Suppressor macrophage (primary cell): ENCODE measurements at regions not wholly inside any gene's neighbourhood (a gene's known extent, or its start where the extent isn't known, plus 50 kb on each side); places are given as distances from the start of the nearest gene placed in this dataset.
"Not testable (repeated sequence)": the region's sequence is repeated elsewhere in the genome, so short reads cannot be mapped to it uniquely, and the experiment has no call there.

ENCODE experiments used
- DNase-seq, 4 experiments: peaks; one replicate each; pipeline ENCODE4 v3.0.0-alpha.2; 2020 to 2022

DNA sequence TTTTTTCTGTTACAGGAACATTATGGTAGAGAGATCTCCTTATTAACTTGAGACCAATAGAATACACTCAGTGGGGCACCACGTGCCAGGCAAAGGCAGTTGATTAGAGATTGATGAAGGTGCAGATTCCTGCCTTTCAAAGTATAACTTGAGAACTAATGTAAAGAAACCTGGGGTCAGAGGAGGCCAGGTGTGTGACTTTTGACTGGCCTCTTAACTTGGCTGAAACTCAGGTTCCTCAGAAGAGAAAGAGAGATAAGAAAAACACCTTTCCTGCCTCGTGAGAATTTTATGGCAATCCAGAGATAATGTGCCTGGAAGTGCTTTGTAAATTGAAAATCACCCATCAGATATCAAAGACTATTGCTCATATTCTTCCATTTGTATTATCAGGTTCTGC is 110.7 kb upstream of the GZMB start:
- DNase-seq: no peak

DNA sequence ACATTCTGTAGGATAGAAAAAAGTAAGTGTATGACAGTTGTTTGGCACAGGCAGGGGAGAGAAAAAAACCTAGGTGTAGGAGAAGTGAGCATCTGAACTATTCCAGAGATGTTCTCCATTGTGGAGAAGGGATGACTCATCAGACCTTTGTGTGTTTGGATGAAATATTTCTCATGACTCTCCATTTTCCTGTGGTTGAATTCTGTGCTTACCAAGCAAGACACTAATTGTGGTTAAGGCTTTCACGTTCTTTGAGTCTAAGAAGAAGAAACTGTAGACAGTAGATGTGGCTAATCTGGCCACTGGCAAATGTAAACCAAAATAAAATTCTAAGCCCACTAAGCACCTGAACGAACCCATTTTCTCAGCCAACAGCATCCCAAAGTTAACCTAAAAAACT is 107.9 kb upstream of the GZMB start:
- DNase-seq: peak in 2 of 4 experiments; percentile 3 to 6

- no peak for DNase-seq
Measured at GRCh38 chr14:24735984-24736630, 102.1 kb upstream of the GZMB start.

DNA sequence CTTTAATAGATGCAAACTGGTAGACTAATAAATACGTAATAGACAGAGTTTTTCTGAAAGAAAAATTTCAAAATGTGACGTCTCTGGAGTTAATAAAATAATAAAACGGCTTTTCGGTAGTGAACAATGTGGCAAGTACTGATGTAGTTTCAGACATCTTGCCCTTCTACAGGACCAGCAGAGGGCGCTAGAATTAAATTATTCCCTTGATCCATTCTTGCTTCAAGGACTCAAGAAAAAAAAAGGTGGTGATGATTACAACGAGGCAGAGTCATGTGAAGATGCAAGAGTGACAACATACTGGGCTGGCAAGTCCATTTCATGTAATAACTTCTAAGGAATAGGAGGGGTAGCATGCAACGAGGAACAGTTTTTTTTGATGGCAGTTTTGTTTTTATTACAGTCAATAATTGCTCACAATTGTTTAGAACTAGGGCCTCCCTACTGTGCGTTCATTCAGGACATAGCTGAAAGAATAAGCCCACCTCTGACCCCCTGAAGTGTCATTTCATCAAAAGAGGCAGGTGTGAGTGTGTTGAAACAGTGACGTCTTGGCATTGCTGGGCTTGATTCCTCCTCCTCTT is 101.0 kb upstream of the GZMB start:
- peak; percentile 59 to 81 (median 75) for DNase-seq

- DNase-seq: no peak
Measured at GRCh38 chr14:24726480-24726879, 92.5 kb upstream of the GZMB start.

DNA sequence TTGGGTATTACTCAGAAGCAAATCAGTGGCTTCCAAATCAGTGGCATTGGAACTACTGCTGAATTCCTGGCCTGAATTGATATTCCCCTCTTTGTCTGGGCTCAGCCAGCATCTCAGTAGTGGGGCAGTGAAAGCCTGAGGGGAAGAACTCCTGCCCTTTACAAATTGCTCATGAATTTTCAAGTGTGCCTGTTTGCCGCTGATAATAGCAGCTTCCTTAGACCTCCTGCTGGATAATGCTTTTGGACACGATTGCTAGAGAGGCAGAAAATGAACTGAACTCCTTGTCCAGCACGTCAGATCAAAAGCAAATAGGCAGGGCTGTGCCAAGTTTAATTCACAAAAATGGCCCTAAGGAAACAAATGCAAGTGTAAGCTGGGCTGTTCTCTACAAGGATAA is 91.3 kb upstream of the GZMB start:
- no peak for DNase-seq

DNA sequence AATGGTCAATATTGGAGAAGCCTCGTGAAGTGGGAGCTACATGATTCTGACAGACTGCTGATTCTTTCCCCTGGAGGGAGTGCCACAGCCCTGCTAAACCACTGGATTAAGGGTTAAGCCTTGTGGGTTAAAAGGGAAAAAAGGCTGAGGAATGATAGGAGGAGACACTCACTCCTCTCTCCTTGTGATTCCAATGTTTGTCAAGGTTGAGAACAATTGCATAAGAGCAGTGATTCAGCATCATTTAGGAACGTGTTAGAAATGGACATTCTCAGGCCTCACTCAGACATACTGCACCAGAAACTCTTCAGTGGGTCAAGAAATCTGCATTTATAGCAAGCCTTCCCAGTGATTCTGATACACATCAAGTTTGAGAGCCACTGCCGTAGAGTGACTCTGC is 87.8 kb upstream of the GZMB start:
- DNase-seq: no peak

GRCh38 chr14:24715239-24715638 is 81.2 kb upstream of the GZMB start:
- no peak for DNase-seq

GRCh38 chr14:24713404-24713803 is 79.4 kb upstream of the GZMB start:
- no peak for DNase-seq

- DNase-seq: no peak
Measured at GRCh38 chr14:24712909-24713308, 78.9 kb upstream of the GZMB start.

DNA sequence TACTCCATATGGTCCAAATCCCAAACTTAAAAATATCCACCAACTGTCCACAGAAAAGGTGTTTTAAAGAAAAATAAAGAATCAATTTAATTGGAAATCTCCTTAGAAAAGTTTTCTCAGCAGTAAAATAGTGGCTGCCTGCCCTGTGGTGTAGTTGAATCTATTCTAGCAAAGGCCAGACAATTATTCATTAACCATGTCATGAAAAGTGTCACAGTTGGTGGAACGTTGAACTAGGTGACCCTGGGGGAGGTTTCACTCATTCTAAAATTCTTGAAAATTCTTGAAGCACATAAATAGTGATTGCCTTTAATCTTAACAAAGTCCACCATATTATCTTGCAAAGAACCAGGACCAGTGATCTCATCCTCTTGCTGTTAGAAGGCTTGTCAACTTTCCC is 78.4 kb upstream of the GZMB start:
- no peak for DNase-seq

DNA sequence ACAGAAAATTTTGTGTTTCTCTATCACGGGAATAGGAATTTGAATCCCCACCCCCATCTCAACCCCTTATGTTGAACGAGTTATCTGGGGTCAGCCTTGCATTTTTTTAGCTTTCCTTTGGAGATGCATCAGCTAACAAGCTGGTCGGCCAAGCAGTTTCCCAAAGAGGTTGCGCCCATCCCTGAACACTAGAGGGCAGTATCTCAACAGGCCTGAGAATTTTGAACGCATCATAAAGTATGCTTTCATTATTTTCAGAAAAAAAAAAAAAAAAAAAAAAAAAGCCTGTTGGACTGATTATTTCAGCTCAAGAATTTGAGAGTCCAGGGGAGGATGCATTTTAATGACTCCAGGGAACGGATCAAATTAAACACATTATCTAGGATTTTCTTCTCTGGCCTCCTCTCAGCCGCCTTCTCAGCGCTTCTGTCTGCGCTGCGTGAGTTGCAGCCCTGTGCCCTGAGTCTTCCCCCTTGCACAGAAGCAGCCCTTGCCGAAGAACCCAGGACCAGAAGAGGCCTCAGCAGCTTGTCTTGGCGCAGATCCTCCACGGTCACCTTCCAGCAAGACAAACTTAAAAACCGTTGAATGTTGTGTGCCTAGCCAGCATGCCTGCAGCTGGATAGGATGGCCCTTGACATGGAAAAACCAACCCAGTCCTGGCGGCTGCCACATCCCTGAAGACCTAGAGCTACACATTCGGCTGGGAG is 76.6 kb upstream of the GZMB start:
- peak; percentile 63 to 81 (median 72) for DNase-seq

DNA sequence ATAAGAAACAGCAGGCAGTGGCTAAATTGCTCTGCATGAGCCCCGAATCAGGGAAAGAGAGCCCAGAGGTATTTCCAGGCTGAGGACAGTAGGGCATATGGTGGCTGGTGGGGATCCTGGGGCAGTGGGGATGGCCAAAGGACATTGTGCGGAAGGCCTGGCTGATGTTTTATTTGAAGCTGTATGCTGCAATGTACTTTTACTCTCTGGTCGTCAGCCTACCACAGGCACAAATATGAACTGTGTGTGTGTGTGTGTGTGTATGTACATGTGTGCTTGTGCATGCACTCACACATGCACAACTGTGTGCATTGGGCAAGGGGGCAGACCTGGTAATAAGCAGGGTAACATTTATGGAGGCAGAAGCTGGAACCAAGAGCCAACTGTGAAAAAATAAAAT is 74.7 kb upstream of the GZMB start:
- DNase-seq: no peak

DNA sequence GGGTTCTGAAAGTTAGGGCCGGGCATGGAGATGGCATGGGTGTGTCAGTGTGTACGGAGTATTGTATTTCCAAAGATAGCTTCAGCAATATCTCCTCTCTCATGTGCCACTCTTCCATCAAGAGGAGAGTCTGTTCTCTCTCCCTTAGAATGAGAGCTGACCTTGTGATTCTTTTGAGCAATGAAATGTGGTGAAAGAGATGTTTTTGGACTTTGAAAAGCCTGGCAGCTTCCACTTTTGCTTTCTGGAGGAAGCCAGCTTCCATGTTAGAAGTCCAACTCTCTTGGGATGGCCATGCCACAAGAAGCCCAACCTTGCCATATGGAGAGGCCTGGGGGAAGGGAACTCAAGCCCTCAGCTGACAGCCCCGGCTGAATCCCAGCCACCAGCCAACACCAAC is 72.4 kb upstream of the GZMB start:
- DNase-seq: peak in 3 of 4 experiments; percentile 12 to 36 (median 27)

GRCh38 chr14:24705840-24706239 is 71.8 kb upstream of the GZMB start:
- peak; percentile 45 to 77 (median 67) for DNase-seq

GRCh38 chr14:24701062-24701461 is 67.1 kb upstream of the GZMB start:
- DNase-seq: peak; percentile 39 to 75 (median 58)

GRCh38 chr14:24700511-24700910 is 66.5 kb upstream of the GZMB start:
- peak in 2 of 4 experiments; percentile 27 for DNase-seq

DNA sequence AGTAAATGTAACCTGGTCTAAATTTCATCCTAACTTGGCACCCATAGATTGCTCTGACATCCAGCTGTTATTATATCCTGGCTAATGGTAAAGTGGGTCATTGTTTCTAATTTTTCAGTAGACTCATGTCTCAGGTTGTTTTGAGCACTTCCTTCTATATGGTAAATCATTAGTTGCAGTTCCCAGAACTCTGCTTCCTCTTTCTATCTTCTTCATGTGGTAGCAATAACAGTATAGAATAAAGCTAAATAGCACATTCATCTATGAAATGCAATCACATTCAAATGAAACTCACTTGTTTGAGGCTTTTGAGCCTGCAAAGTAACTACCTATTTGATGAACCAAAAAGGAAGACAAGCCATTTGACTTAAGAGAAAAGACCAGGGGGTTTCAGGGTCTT is 65.1 kb upstream of the GZMB start:
- DNase-seq: peak in 3 of 4 experiments; percentile 35 to 77 (median 72)

DNA sequence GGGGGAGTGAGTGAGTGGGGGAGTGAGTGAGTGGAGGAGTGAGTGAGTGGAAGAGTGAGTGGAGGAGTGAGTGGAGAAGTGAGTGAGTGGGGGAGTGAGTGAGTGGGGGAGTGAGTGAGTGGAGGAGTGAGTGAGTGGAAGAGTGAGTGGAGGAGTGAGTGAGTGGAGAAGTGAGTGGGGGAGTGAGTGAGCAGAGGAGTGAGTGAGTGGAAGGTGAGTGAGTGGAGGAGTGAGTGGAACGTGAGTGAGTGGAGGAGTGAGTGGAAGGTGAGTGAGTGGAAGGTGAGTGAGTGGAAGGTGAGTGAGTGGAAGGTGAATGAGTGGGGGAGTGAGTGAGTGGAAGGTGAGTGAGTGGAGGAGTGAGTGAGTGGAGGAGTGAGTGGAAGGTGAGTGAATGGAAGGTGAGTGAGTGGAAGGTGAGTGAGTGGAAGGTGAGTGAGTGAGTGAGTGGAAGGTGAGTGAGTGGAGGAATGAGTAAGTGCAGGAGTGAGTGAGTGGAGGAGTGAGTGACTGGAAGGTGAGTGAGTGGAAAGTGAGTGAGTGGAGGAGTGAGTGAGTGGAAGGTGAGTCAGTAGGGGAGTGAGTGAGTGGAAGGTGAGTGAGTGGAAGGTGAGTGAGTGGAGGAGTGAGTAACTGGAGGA is 62.4 kb upstream of the GZMB start:
- not testable (repeated sequence) for DNase-seq

- DNase-seq: peak; percentile 77 to 90 (median 84)
Measured at GRCh38 chr14:24695265-24696241, 61.6 kb upstream of the GZMB start.

DNA sequence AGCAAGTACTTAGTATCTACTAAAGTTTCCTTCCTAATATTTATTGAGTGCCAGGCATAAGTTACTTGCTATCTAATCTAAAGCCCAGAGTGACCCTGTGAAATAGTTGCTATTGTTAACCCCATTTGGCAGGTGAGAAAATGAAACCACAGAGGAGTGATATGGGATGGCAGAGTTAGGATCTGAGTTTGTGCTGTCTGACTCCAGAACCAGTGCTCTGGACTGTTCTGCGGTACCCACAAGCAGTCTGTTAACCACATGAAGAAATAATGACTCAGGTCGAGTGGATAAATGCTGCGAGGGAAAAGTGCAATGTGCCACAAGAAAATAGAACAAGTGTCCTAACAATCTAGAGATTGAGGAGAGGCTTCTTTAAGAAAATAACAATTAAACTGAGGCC is 60.7 kb upstream of the GZMB start:
- no peak for DNase-seq

- DNase-seq: no peak
Measured at GRCh38 chr14:24693983-24694382, 60.0 kb upstream of the GZMB start.
